Islet precursor cell (in vitro differentiated cells): ENCODE measurements at regions not wholly inside any gene's neighbourhood (a gene's known extent, or its start where the extent isn't known, plus 50 kb on each side); places are given as distances from the start of the nearest gene placed in this dataset.
"Not testable (repeated sequence)": the region's sequence is repeated elsewhere in the genome, so short reads cannot be mapped to it uniquely, and the experiment has no call there.

Experiments
- DNase-seq: peaks from one replicate; pipeline ENCODE4 v3.0.0-alpha.2; 2018

GRCh38 chr4:38430841-38431240 lies 233.2 kb upstream of the KLF3 start:
- DNase-seq: no peak

GRCh38 chr4:38442073-38442788 lies 221.8 kb upstream of the KLF3 start:
- DNase-seq: no peak

DNA sequence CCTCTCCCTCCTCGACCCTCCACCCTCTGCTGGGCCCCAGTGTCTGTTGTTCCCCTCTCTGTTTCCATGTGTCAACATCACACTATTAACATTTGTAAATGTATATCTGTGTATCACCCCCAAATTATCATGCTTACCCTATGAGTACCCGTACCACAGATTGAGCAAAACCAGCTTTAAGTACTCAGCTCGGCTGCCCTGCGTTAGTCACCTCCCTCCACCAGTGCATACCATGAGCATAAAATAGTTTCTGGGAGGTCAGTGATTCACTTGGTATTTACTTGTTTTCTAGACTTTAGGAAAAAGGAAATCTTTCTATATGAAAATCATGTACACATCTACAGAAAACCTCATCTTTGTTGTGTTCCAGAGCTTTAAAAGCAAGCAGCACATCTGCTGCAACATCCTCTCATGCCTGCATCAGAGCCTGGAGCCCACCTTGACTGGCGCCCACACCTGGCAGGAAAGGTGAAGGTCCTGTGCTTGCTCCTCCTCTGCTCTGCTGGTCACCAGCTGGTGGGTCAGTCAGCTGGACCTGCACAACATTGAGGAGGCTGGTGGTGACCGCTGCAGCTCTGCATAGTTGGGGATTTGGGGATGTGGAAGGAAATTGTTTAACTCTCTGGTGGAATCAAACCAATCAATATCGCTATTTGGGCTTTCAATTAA lies 214.4 kb upstream of the KLF3 start:
- no peak for DNase-seq

DNA sequence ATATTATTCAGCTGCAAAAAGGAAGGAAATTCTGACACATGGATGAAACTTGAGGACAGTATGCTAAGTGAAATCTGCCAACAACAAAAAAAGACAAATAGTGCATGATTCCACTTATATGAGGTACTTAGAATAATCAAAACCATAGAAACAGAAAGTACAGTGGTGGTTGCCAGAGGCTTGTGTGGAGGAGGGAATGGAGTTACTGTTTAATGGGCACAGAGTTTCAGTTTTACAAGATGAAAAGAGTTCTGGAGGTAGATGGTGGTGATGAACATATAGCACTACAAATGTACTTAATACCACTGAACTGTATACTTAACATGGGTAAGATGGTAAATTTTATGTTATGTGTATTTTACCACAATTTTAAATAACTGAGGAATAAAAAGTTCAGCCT lies 212.0 kb upstream of the KLF3 start:
- no peak for DNase-seq

DNA sequence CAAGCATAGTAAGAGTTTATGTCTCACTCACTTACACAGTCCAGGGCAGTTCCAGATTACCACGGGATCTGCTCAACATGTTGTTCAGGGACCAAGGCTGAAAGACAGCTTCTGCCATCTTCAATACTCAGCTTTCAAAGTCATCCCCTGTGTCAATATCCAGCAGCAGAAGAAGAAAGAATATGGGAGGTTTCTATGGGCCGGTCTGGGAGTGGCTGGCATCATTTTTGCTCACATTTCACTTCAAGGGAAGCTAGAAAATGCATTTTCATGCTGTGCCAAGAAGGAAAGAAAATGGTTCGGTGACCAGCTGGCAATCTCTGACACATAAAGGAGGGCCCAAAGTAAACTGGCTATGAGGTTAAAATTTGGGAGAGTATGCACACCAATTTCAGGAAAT lies 211.5 kb upstream of the KLF3 start:
- no peak for DNase-seq

DNA sequence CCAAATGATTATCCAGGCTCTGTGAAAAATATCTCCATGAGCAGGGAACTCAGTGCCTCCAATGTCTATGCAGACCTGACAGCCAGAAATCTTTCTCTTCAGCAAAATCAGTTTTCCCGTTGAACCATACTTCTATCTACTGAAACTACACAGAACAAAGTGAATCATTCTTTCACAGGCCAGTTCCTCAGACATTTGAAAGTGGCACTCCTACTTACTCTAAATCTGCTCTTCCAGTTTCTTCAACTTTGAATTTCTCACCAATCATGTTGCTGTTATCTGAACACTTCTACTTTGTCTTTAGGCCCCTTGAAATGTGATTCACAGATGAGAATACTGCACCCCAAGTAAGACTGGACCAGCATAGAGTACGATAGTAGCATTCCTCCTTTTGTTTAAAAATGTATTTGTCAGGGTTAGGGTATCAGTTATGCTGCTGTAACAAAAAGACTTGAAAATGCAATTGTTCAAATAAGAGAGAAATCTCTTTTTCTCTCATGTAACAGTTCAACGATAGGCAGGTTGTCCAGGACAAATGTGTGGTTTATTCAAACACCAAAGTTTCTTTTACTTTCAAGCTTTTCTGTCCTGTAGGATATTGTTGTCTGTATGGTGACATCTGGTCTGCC lies 210.6 kb upstream of the KLF3 start:
- DNase-seq: no peak

- no peak for DNase-seq
Observed at GRCh38 chr4:38454284-38454683, 209.7 kb upstream of the KLF3 start.

DNA sequence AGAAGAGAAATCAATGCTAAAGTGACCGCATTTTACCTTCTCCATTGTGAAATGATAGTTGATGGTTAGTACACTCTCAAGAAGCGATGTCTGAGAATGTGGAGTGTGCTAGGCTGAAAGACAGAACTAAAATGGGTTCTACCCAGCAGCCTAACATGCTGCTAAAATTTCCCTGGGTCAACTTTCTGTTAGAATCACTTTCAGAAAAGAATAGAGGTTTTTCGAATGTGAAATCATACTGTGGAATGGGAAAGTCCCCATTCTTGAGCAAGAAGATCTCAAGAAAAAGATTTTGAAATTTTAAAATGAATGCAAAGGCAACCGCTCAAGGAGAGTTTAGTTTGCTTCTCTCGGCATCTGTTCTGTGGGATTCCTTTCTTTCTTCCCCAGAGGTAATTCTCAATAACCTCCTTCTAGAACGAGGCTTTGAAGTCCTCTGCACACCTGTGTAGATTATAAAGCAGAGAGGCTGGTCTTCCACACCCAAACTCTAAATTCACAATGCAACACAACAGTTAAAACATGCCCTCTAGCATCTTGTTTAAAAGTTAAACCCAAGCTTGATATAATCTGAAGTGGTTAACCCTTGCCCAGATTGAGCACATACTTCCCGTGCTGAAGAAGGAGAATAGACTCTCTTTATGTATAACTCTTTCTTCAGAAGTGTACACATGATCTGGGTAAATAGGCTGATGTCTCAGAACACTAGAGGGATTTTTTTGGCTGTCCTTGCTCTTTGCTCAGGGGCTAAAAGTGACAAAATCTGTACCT lies 208.7 kb upstream of the KLF3 start:
- DNase-seq: no peak

- DNase-seq: no peak
Observed at GRCh38 chr4:38456096-38456495, 207.9 kb upstream of the KLF3 start.

GRCh38 chr4:38461342-38461741 lies 202.7 kb upstream of the KLF3 start:
- no peak for DNase-seq

- peak; percentile 57 for DNase-seq
Observed at GRCh38 chr4:38462367-38463055, 201.5 kb upstream of the KLF3 start.

DNA sequence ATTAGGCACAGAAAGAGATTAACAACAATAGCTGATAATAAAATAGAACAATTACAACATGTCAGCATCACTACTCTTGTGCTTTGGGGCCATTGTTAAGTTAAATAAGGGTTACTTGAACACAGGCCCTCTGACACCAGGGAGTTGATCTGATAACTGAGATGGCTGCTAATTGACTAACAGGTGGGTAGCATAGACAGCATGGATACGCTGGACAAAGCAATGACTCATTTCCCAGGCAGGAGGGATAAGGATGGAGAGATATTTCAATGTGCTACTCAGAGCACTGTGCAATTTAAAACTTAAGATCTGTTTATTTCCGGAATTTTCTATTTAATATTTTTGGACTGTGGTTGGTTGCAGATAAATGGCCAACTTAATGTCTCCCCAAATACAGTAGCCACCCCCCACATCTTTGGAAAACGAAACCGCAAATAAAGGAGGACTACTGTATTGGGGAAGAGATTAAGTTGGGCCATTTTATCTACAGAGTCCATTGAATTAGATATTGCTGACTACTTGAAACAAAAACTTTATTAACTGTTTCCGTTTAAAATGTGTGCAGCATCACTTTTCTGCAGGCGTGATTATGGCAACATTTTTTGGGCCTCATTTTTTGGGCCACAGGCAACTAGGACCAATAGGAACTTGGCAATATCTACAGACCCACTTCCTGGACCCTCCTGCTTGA lies 200.6 kb upstream of the KLF3 start:
- DNase-seq: no peak

DNA sequence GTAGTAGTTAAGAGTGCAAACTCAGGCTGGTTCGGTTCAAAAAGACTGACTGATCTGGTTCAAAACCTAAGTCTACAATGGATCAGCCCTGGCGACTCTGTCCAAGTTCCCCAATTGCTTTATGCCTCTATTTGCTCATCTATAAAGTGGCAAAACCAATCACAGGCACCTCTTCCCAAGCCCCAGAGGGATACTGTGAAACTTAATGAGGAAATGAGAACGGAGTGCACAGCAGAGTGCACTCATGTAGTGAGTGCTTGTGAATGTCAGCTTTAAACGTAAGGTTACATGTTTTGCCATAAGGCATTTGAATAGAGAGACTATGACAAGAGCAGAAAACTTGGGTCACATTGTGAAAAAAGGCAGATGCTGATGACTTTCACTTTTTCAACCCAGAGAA lies 199.7 kb upstream of the KLF3 start:
- no peak for DNase-seq

- DNase-seq: no peak
Observed at GRCh38 chr4:38466401-38466800, 197.6 kb upstream of the KLF3 start.

- no peak for DNase-seq
Observed at GRCh38 chr4:38467296-38467695, 196.7 kb upstream of the KLF3 start.

- no peak for DNase-seq
Observed at GRCh38 chr4:38468339-38468866, 195.6 kb upstream of the KLF3 start.

- DNase-seq: peak; percentile 69
Observed at GRCh38 chr4:38469410-38469809, 194.6 kb upstream of the KLF3 start.

GRCh38 chr4:38470735-38471262 lies 193.2 kb upstream of the KLF3 start:
- no peak for DNase-seq

DNA sequence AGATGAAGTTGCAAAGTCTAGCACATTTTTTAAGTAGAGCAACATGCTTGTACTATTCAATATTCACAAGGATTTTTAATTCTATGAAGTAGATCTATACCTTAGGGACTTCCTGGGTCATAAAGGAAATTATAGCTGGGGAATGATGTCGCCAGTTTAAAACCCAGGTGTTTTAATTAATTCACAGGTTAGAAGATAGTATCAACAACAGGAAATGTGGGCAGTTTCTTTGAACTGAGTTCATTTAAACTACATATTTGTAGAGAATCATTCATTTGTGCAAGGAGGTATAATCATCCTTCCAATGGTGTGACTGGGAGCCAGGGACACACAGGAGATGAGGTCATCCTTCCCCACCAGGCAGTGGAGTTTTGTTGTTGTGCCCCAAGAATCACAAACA lies 181.3 kb upstream of the KLF3 start:
- DNase-seq: no peak

GRCh38 chr4:38483628-38484027 lies 180.4 kb upstream of the KLF3 start:
- not testable (repeated sequence) for DNase-seq

- DNase-seq: peak; percentile 62
Observed at GRCh38 chr4:38489011-38489861, 174.8 kb upstream of the KLF3 start.
